ENCODE measurements at regions not wholly inside any gene's neighbourhood (a gene's known extent, or its start where the extent isn't known, plus 50 kb on each side); places are given as distances from the start of the nearest gene placed in this dataset.

- Histone ChIP-seq H3K56ac (ENCODE audit: insufficient read length, low read depth, low read length) (no peak overlapping the region), H3K23me2 (ENCODE audit: insufficient read length, low read depth, low read length, poor library complexity, severe bottlenecking) (no peaks in the 10 kb centered on the region), H4K91ac (ENCODE audit: insufficient read length, low read depth, low read length) (no peak overlapping the region), H3K4me2 (ENCODE audit: insufficient read depth, insufficient read length, low read length) (no peak overlapping the region), H3K9me3 (ENCODE audit: control insufficient read depth, low read depth, low read length) (no peaks in the 10 kb centered on the region), H3K79me2 (ENCODE audit: insufficient read depth, low read length) (no peaks in the 10 kb centered on the region), H3K14ac (ENCODE audit: insufficient read depth, low read length) (no peak overlapping the region), H3K4me1 (ENCODE audit: insufficient read depth, low read length) (no peaks in the 10 kb centered on the region), H3K9ac (ENCODE audit: extremely low read depth, insufficient read length, low read length) (no peak overlapping the region), H4K5ac (ENCODE audit: insufficient read length, low read depth, low read length) (no peak overlapping the region), H3K27ac (ENCODE audit: insufficient read length, low read depth, low read length) (no peak overlapping the region), H3K27me3 (ENCODE audit: insufficient read depth, low read length) (no peaks in the 10 kb centered on the region), H3K23ac (ENCODE audit: insufficient read length, low read depth, low read length) (no peak overlapping the region), H2BK5ac (ENCODE audit: insufficient read length, low read length) (no peak overlapping the region), H3T11ph (ENCODE audit: low read length) (no peak overlapping the region), H2BK20ac (ENCODE audit: low read depth, low read length, poor library complexity, severe bottlenecking) (no peak overlapping the region), H2BK120ac (ENCODE audit: low read depth, low read length, poor library complexity, severe bottlenecking) (no peak overlapping the region), H2BK15ac (ENCODE audit: low read depth, low read length) (no peak overlapping the region), H4K20me1 (ENCODE audit: control insufficient read depth, insufficient read depth, insufficient read length) (peaks cover 3% of the 10 kb centered on the region), H3K18ac (ENCODE audit: insufficient read length, low read depth, low read length) (no peak overlapping the region), H4K8ac (replicated peaks; ENCODE audit: insufficient read length, low read depth, low read length) (no peak overlapping the region), H3K4ac (ENCODE audit: low read depth, low read length) (no peak overlapping the region), H2AK5ac (ENCODE audit: insufficient read length, low read length) (no peak overlapping the region), H3K79me1 (ENCODE audit: insufficient read depth, low read depth, low read length, poor library complexity, severe bottlenecking) (no peaks in the 10 kb centered on the region), H2BK12ac (ENCODE audit: insufficient read length, low read depth, low read length) (no peak overlapping the region), H2AFZ (ENCODE audit: low read length) (no peak overlapping the region)
- Mint-ChIP-seq H3K4me1 (no peaks in the 10 kb centered on the region), H3K9me3 (no peaks in the 10 kb centered on the region), H3K27ac (no peak overlapping the region; a peak in 1 of 7 replicates), H3K4me3 (no peak overlapping the region), H3K27me3 (ENCODE audit: low read depth) (peaks cover 5% of the 10 kb centered on the region), H3K36me3 (ENCODE audit: insufficient read depth in 1 of 3, low read depth in 3 of 3) (no peaks in the 10 kb centered on the region)
- DNase-seq: no peak
- TF ChIP-seq, protein P1, sequence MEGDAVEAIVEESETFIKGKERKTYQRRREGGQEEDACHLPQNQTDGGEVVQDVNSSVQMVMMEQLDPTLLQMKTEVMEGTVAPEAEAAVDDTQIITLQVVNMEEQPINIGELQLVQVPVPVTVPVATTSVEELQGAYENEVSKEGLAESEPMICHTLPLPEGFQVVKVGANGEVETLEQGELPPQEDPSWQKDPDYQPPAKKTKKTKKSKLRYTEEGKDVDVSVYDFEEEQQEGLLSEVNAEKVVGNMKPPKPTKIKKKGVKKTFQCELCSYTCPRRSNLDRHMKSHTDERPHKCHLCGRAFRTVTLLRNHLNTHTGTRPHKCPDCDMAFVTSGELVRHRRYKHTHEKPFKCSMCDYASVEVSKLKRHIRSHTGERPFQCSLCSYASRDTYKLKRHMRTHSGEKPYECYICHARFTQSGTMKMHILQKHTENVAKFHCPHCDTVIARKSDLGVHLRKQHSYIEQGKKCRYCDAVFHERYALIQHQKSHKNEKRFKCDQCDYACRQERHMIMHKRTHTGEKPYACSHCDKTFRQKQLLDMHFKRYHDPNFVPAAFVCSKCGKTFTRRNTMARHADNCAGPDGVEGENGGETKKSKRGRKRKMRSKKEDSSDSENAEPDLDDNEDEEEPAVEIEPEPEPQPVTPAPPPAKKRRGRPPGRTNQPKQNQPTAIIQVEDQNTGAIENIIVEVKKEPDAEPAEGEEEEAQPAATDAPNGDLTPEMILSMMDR (conservative IDR thresholded peaks at IDR 0.05): no peak
- no CpG with 5 or more reads among the region's 5 CpGs for WGBS (ENCODE audit: extremely low coverage, insufficient read length, low lambda C conversion rate)
These were observed 91.2 kb upstream of the PLPP4 start for GRCh38 chr10:120365872-120366271.

All from H9 (cell line).